GM18861 (cell line): ENCODE measurements at regions not wholly inside any gene's neighbourhood (a gene's known extent, or its start where the extent isn't known, plus 50 kb on each side); places are given as distances from the start of the nearest gene placed in this dataset.

Experiments
- ATAC-seq: cut with Tn5 transposase; IDR thresholded peaks from one replicate; pipeline ENCODE4 v1.9.1; 2021; ENCODE audit not compliant: unreplicated experiment

- ATAC-seq = no peak
These were observed 76.3 kb downstream of the MRPL14 start for GRCh38 chr6:44050872-44051505.

GRCh38 chr6:44049989-44050871 lies 77.0 kb downstream of the MRPL14 start:
- no peak for ATAC-seq

- ATAC-seq = no peak
These were observed 77.9 kb downstream of the MRPL14 start for GRCh38 chr6:44049163-44049988.

- no peak for ATAC-seq
These were observed 79.0 kb downstream of the MRPL14 start for GRCh38 chr6:44048277-44048676.

GRCh38 chr6:44047801-44048200 lies 79.5 kb downstream of the MRPL14 start:
- ATAC-seq = no peak

GRCh38 chr6:44047179-44047546 lies 80.1 kb downstream of the MRPL14 start:
- ATAC-seq = no peak

GRCh38 chr6:44046516-44047178 lies 80.6 kb downstream of the MRPL14 start:
- no peak for ATAC-seq

GRCh38 chr6:44045672-44046015 lies 81.6 kb downstream of the MRPL14 start:
- no peak for ATAC-seq

- no peak for ATAC-seq
These were observed 82.1 kb downstream of the MRPL14 start for GRCh38 chr6:44044940-44045671.

- ATAC-seq = no peak
These were observed 83.1 kb downstream of the MRPL14 start for GRCh38 chr6:44044154-44044539.

GRCh38 chr6:44043479-44044153 lies 83.6 kb downstream of the MRPL14 start:
- no peak for ATAC-seq

- ATAC-seq = no peak
These were observed 84.2 kb downstream of the MRPL14 start for GRCh38 chr6:44042989-44043478.

GRCh38 chr6:44042261-44042988 lies 84.8 kb downstream of the MRPL14 start:
- ATAC-seq = no peak

GRCh38 chr6:44041461-44042260 lies 85.6 kb downstream of the MRPL14 start:
- no peak for ATAC-seq

GRCh38 chr6:44040786-44041185 lies 86.5 kb downstream of the MRPL14 start:
- ATAC-seq = no peak

- no peak for ATAC-seq
These were observed 87.4 kb downstream of the MRPL14 start for GRCh38 chr6:44039839-44040350.

GRCh38 chr6:44039191-44039719 lies 88.0 kb downstream of the MRPL14 start:
- no peak for ATAC-seq

GRCh38 chr6:44038543-44039065 lies 88.6 kb downstream of the MRPL14 start:
- no peak for ATAC-seq
